Neural crest cell (in vitro differentiated cells): ENCODE measurements at regions not wholly inside any gene's neighbourhood (a gene's known extent, or its start where the extent isn't known, plus 50 kb on each side); places are given as distances from the start of the nearest gene placed in this dataset.

Source experiments
- DNase-seq: peaks from one replicate; pipeline ENCODE4 v3.0.0; 2021; ENCODE audit warnings: low read depth, mixed read lengths, low spot score
- H3K27ac Mint-ChIP-seq: one replicate; pipeline ENCODE4 v1.8.0; 2021; ENCODE audit warnings: mild to moderate bottlenecking, mixed read lengths; ENCODE audit not compliant: unreplicated experiment
- H3K27me3 Mint-ChIP-seq: 2 replicates; pipeline ENCODE4 v1.8.0; 2021; ENCODE audit warnings: low read depth, mild to moderate bottlenecking, mixed read lengths
- H3K36me3 Mint-ChIP-seq: 2 replicates; pipeline ENCODE4 v1.8.0; 2021; ENCODE audit warnings: low read depth, mild to moderate bottlenecking, mixed read lengths
- H3K4me1 Mint-ChIP-seq: 2 replicates; pipeline ENCODE4 v1.8.0; 2021; ENCODE audit warnings: mixed read lengths
- H3K4me3 Mint-ChIP-seq: one replicate; pipeline ENCODE4 v1.8.0; 2021; ENCODE audit warnings: mild to moderate bottlenecking, mixed read lengths
- H3K9me3 Mint-ChIP-seq: 2 replicates; pipeline ENCODE4 v1.8.0; 2021; ENCODE audit warnings: mixed read lengths
- CTCF ChIP-seq: fragments of 200-600 bp; sonication (generic); conservative IDR thresholded peaks from 2 replicates; pipeline ENCODE4 v1.5.0; 2021; ENCODE audit warnings: antibody characterized with exemption, mild to moderate bottlenecking

- Mint-ChIP-seq H3K27me3 (peaks cover 17% of the 10 kb centered on the region), H3K9me3 (no peaks in the 10 kb centered on the region), H3K36me3 (no peaks in the 10 kb centered on the region), H3K4me1 (peaks cover 11% of the 10 kb centered on the region), H3K27ac (no peak overlapping the region), H3K4me3 (no peak overlapping the region)
- TF ChIP-seq CTCF, result no peak
- DNase-seq, result no peak
Measured at GRCh38 chr5:113902917-113903660, 389.6 kb downstream of the YTHDC2 start.

GRCh38 chr5:113909782-113910181 is 396.3 kb downstream of the YTHDC2 start:
- Mint-ChIP-seq H3K27me3 (no peaks in the 10 kb centered on the region), H3K4me1 (no peaks in the 10 kb centered on the region), H3K4me3 (no peak overlapping the region), H3K36me3 (no peaks in the 10 kb centered on the region), H3K9me3 (no peaks in the 10 kb centered on the region), H3K27ac (no peak overlapping the region)
- no peak for TF ChIP-seq CTCF
- no peak for DNase-seq

GRCh38 chr5:113917997-113918396 is 404.5 kb downstream of the YTHDC2 start:
- peaks cover 10% of the 10 kb centered on the region for H3K4me1 Mint-ChIP-seq
- no peaks in the 10 kb centered on the region for H3K27me3 Mint-ChIP-seq
- no peak for TF ChIP-seq CTCF
- no peak overlapping the region for H3K27ac Mint-ChIP-seq
- no peaks in the 10 kb centered on the region for H3K36me3 Mint-ChIP-seq
- no peaks in the 10 kb centered on the region for H3K9me3 Mint-ChIP-seq
- DNase-seq, result no peak
- H3K4me3 Mint-ChIP-seq, result no peak overlapping the region

- H3K36me3 Mint-ChIP-seq, result no peaks in the 10 kb centered on the region
- peaks cover 10% of the 10 kb centered on the region for H3K4me1 Mint-ChIP-seq
- H3K4me3 Mint-ChIP-seq, result no peak overlapping the region
- no peaks in the 10 kb centered on the region for H3K27me3 Mint-ChIP-seq
- H3K9me3 Mint-ChIP-seq, result no peaks in the 10 kb centered on the region
- no peak for DNase-seq
- TF ChIP-seq CTCF, result no peak
- H3K27ac Mint-ChIP-seq, result no peak overlapping the region
Measured at GRCh38 chr5:113922343-113922742, 408.8 kb downstream of the YTHDC2 start.

- no peak overlapping the region for H3K27ac Mint-ChIP-seq
- no peaks in the 10 kb centered on the region for H3K27me3 Mint-ChIP-seq
- no peak overlapping the region for H3K4me3 Mint-ChIP-seq
- no peak for DNase-seq
- no peak for TF ChIP-seq CTCF
- H3K36me3 Mint-ChIP-seq, result no peaks in the 10 kb centered on the region
- H3K4me1 Mint-ChIP-seq, result no peaks in the 10 kb centered on the region
- H3K9me3 Mint-ChIP-seq, result no peaks in the 10 kb centered on the region
Measured at GRCh38 chr5:113935453-113935852, 422.0 kb downstream of the YTHDC2 start.
